ENCODE measurements at regions not wholly inside any gene's neighbourhood (a gene's known extent, or its start where the extent isn't known, plus 50 kb on each side); places are given as distances from the start of the nearest gene placed in this dataset.

DNA sequence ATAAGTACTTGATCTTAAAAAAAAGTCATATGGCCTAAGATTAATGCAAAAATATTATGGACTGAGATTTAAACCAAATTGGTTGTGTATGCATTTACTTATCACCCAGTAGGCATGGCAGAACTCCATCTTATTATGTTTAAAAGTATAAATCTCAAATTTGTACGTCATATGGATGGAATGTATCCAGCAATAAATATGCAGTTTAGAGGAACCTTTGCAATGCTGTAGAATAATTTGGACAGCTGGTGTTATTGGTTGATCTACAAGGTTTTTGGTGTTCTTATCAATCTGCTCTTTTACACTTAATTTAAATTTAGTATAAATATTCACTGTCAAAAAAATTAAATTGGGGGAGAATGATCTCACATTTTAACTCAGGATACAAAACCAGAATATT is 640.2 kb downstream of the SATB2 start:
- in situ Hi-C loops (cut with MboI; ENCODE audit: low sequenced_read_pairs) = no loop called here

GRCh38 chr2:198815626-198816025 is 642.1 kb downstream of the SATB2 start:
- in situ Hi-C loops (cut with MboI; ENCODE audit: low sequenced_read_pairs) = no loop called here

DNA sequence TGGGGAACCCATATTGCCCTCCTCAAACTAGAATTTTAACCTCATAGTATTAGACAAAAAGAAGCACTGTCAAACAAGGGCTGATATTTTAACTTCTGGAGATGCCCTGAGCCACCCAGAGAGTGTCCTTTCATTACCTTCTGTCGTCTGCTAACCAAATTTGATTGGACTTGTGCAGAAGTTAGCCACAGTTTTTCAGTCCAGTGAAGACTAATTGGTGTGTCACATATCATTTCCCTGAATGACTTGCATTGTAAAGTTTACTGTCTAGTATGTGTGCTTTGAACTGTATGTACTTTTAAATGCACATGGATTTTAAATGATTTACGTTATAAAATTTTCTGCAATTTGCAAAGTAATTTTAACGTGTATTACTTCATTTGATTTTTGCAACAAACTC is 646.5 kb downstream of the SATB2 start:
- in situ Hi-C loops (cut with MboI; ENCODE audit: low sequenced_read_pairs) = no loop called here

GRCh38 chr2:198809976-198810375 is 647.8 kb downstream of the SATB2 start:
- in situ Hi-C loops (cut with MboI; ENCODE audit: low sequenced_read_pairs) = no loop called here

GRCh38 chr2:198807131-198807530 is 650.6 kb downstream of the SATB2 start:
- in situ Hi-C loops (cut with MboI; ENCODE audit: low sequenced_read_pairs) = no loop called here

GRCh38 chr2:198795419-198795818 is 662.3 kb downstream of the SATB2 start:
- in situ Hi-C loops (cut with MboI; ENCODE audit: low sequenced_read_pairs) = no loop called here

DNA sequence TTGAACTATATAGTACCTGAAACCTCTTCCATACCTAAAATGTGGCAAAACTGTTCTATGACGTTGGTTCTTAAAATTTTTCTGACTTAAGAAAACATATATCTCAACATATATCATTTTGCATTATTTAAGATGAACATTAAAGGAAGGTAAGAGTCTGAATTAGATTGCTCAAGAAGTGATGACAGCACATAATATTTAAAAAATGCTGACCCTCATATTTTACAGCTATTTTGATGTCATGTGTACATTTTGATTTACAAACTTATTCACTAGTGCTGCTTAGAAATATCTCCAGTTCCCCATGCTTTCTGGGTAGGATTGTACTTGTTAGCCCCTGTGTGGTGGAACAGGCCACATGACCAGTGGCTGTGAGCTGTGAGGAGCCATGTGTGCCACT is 666.1 kb downstream of the SATB2 start:
- in situ Hi-C loops (cut with MboI; ENCODE audit: low sequenced_read_pairs) = no loop called here

GRCh38 chr2:198788676-198789075 is 669.1 kb downstream of the SATB2 start:
- in situ Hi-C loops (cut with MboI; ENCODE audit: low sequenced_read_pairs) = no loop called here

- in situ Hi-C loops (cut with MboI; ENCODE audit: low sequenced_read_pairs) = no loop called here
These were observed 675.0 kb downstream of the SATB2 start for GRCh38 chr2:198782734-198783133.

DNA sequence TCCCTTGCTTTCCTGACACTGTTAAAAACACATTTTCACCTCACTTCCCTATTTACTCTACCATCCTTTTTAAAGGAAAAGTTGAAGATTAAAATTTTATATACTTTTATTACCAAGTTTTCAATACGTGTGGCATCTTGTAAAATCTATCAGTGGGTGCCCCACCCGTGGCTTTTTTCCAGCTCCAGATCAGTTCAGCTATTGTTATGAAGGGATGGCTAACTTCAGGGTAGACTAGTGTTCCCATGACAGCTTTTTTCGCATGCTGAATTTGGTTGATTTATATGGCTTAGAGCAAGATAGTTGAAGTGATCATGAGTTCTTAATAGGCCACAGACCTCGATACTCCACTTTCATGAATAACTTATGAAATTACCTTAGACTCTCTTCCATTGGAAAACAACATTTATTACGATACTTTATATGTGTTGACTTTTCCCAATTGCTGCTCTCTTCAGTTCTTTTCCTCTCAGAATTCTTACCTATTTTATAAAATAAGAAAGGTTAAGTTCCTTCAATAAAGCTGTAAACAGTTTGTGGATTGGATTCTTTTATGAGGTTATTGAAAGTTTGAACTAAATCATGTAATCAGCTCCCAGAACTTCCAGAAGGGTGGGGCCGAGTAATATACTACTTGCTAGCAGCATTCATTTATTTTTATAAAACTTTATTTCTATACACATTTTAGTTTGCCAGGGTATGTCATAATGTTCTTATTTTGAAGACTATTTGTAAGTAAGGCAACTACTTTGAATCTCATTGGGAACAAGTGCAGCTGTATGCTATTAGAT is 680.9 kb downstream of the SATB2 start:
- in situ Hi-C loops (cut with MboI; ENCODE audit: low sequenced_read_pairs) = no loop called here

DNA sequence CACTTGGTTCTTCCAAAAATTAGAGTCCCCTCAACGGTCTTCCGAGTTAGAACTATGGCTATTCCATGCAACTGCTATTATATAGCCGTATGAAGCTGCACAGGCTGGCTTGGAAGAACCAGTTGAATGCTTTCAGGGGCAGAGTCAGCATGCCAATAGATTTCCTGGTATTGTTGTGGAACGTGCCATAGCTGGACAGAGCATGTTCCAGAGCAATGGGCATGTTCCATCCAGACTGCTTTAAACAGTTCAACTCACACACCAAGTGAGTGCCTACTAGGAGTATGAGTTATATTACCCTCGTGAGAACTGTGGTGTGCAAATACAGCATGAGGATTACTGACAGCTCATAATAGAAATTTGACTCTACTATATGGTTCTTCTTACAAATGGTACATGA is 682.0 kb downstream of the SATB2 start:
- in situ Hi-C loops (cut with MboI; ENCODE audit: low sequenced_read_pairs) = no loop called here

GRCh38 chr2:198774576-198774975 is 683.2 kb downstream of the SATB2 start:
- in situ Hi-C loops (cut with MboI; ENCODE audit: low sequenced_read_pairs) = no loop called here

DNA sequence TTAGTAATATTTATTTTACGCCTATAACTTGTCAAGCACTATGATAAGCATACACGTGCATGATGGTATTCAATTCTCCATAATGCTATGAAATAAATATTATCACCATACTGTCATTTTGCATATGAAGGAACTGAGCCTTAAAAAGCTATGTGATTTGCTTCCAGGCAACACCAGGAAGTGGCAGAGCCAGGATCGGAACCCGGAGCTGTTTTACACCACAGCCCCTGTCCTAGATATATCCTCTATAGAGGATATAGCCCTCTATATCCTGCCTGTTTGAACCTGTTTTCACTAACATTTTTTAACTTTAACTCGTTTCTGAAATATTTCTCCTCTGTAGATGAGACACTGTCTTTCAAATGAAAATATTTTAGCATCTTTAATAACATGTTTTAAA is 690.0 kb downstream of the SATB2 start:
- in situ Hi-C loops (cut with MboI; ENCODE audit: low sequenced_read_pairs) = no loop called here

DNA sequence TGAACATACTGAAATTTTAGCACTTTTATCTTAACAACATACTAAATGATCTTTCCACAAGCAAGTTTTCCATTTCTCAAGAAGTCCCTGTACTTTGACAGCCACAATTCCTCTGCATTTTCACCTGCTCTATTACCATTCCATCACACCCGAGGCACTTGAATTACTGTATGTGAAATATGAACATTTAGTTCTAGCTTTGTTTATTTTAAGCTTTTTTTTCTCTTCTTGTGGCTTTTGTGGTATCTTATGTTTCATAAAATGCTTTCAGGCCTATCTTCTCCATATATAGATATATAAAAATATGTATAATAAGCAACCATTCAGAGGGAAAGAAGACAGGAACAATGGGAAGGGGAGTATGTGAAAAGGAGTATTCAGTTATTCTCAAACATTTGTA is 693.9 kb downstream of the SATB2 start:
- in situ Hi-C loops (cut with MboI; ENCODE audit: low sequenced_read_pairs) = no loop called here

DNA sequence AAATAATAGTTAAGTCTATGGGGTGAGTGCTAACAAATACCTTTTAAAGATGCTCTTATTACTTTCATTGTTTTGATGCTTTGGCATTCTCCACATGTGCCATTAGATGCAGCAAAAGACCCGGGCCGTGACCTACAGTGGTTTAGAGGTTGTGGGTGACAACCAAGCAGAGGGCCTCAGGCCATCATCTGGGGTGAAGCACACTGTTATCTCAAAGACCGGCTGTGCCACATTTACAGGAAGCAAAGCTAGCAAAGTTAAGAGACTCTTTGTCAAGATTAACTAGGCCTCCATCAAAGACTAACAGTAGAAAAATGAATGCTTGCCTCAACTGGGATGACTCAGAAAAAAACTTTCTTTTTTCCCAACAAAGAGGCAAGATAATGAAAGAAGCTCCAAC is 695.3 kb downstream of the SATB2 start:
- in situ Hi-C loops (cut with MboI; ENCODE audit: low sequenced_read_pairs) = no loop called here

- in situ Hi-C loops (cut with MboI; ENCODE audit: low sequenced_read_pairs) = no loop called here
These were observed 700.7 kb downstream of the SATB2 start for GRCh38 chr2:198757069-198757468.

- in situ Hi-C loops (cut with MboI; ENCODE audit: low sequenced_read_pairs) = no loop called here
These were observed 701.6 kb downstream of the SATB2 start for GRCh38 chr2:198756166-198756565.

- in situ Hi-C loops (cut with MboI; ENCODE audit: low sequenced_read_pairs) = no loop called here
These were observed 704.6 kb downstream of the SATB2 start for GRCh38 chr2:198753101-198753500.

GRCh38 chr2:198749364-198749763 is 708.4 kb downstream of the SATB2 start:
- in situ Hi-C loops (cut with MboI; ENCODE audit: low sequenced_read_pairs) = no loop called here

DNA sequence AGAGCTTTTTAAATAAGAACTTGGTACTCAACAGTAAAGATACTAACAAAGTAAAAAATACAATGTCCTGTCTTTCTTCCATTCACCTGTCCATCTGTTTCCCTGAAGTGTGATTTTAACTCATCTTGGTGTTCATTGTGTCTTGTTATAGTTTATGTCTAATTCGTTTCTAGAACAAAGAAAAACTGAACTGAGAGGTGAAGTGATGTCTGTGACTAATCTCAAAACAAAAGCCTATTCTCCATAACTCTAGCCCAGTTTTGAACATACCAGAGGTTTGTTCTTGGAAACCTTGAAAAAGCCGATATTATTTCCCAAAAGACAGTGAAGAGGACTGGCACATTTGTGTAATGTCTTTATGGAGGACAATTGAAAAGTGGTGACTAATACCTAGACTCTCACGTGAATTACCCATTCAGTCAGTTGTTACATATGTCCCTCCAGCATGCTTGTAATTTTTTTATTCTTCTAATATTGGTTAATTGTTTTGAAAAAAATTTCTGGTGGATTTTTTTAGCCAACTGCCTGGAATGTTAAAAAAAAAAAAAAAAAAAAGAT is 725.8 kb downstream of the SATB2 start:
- in situ Hi-C loops (cut with MboI; ENCODE audit: low sequenced_read_pairs) = no loop called here

- in situ Hi-C loops (cut with MboI; ENCODE audit: low sequenced_read_pairs) = no loop called here
These were observed 737.5 kb downstream of the SATB2 start for GRCh38 chr2:198720266-198720665.

DNA sequence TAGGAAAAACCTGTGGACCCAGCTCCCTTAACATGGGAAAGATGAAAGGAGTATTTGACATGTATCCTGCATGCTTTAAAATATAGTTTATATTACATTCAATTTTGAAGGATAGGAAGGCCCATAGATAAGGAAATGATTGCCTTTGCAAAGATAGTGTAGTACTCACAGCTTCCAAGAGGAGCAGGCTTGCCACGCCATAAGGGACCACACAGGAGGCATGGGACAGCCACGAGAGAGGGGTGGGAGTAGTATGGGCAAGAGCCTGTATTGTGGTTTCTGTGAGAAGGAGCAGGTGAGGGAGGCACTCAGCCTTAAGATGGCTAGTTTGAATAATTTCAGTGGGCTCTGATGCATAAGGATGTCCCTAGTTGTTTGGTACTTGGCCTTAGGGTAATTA is 740.3 kb downstream of the SATB2 start:
- in situ Hi-C loops (cut with MboI; ENCODE audit: low sequenced_read_pairs) = no loop called here

DNA sequence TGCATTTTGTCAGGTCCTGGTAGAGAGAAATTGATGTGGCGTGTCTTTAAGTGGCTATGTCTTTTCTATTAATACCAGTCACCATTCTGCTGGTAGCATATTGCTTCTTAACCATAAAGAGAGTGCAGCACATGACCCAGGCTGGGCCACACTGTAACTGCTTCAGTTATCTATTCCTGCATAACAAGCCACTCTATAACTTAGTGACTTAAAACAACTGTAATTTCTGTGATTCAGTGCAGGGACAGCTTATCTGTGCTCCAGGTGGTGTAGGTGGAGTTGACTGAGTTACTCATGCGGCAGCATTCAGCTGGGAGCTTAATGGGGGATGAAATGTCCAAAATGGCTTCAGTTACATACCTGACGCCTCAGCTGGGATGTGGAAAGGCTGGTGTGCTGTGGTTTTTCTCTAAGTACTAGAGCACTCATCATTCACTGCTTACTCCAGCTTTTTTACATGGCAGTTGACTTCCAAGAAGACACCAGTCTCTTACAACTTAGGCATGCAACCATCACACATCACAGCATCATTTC is 742.4 kb downstream of the SATB2 start:
- in situ Hi-C loops (cut with MboI; ENCODE audit: low sequenced_read_pairs) = no loop called here

Measured in HL-60/S4 (cell line).